ENCODE measurements at regions not wholly inside any gene's neighbourhood (a gene's known extent, or its start where the extent isn't known, plus 50 kb on each side); places are given as distances from the start of the nearest gene placed in this dataset.

- H3K4me1 ChIP-seq (ENCODE audit: control insufficient read depth in 5 of 5, insufficient read depth in 5 of 5, low read length in 5 of 5), result peaks cover 0 to 2% (median 0%) of the 10 kb centered on the region in 5 donors
- no peak for TF ChIP-seq CTCF (IDR thresholded peaks at IDR 0.05; ENCODE audit: control extremely low read depth, extremely low read depth)
- no peak for DNase-seq
- H3K36me3 ChIP-seq (ENCODE audit: control insufficient read depth in 4 of 4, insufficient read depth in 4 of 4, low read length in 4 of 4), result no peaks in the 10 kb centered on the region
- 79 to 97% methylated on average over 3 of the region's 3 CpGs for WGBS, 2 donors
- H3K27me3 ChIP-seq (ENCODE audit: control insufficient read depth in 3 of 3, insufficient read depth in 3 of 3, low read length in 2 of 3), result no peaks in the 10 kb centered on the region
- H3K9me3 ChIP-seq (ENCODE audit: control insufficient read depth in 4 of 4, insufficient read depth in 3 of 4, low read length in 3 of 4), result peaks cover 0 to 4% (median under 1%) of the 10 kb centered on the region in 4 donors
- no peak overlapping the region for H3K9ac ChIP-seq (ENCODE audit: insufficient read depth in 1 of 2, low read length in 2 of 2)
- H3K27ac ChIP-seq (ENCODE audit: low read depth in 1 of 2, low read length in 1 of 2), result no peak overlapping the region
- ATAC-seq (ENCODE audit: insufficient read depth, low FRiP score), result no peak
- no peak overlapping the region for H3K4me3 ChIP-seq
These were observed 100.0 kb upstream of the EOLA2 start for GRCh38 chrX:150038315-150038714.

DNA sequence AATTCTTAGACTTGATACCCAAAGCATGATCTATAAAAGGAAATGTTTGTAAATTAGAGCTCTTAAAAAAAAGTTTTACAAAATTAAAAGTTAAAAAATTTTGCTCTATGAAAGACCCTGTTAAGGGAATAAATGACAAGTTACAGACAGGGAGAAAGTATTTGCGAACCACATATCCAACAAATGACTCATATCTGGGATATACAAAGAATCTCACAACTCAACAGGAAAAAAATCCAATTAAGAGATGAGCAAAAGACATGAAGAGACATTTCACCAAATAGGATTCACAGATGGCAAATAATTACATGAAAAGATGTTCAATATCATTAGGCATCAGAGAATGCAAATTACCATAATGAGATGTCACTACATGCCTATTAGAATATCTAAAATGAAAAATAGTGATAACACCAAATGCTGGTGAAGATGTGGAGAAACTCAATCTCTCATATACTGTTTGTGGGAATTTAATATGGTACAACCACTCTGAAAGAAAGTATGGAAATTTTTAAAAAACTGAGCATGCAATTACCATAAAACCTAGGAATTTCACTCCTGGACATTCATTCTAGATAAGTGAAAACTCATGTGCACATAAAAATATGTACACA is 100.8 kb upstream of the EOLA2 start:
- DNase-seq (no peak), ATAC-seq (ENCODE audit: insufficient read depth, low FRiP score) (no peak)
- WGBS, 2 donors, result 69 to 91% methylated on average over 1 of the region's 1 CpG
- Histone ChIP-seq H3K9ac (ENCODE audit: insufficient read depth in 1 of 2, low read length in 2 of 2) (no peak overlapping the region), H3K27me3 (ENCODE audit: control insufficient read depth in 3 of 3, insufficient read depth in 3 of 3, low read length in 2 of 3) (no peaks in the 10 kb centered on the region), H3K4me3 (no peak overlapping the region), H3K9me3 (ENCODE audit: control insufficient read depth in 4 of 4, insufficient read depth in 3 of 4, low read length in 3 of 4) (peaks cover 0 to 4% (median under 1%) of the 10 kb centered on the region in 4 donors), H3K36me3 (ENCODE audit: control insufficient read depth in 4 of 4, insufficient read depth in 4 of 4, low read length in 4 of 4) (no peaks in the 10 kb centered on the region), H3K4me1 (ENCODE audit: control insufficient read depth in 5 of 5, insufficient read depth in 5 of 5, low read length in 5 of 5) (peaks cover 0 to 2% (median 0%) of the 10 kb centered on the region in 5 donors), H3K27ac (ENCODE audit: low read depth in 1 of 2, low read length in 1 of 2) (no peak overlapping the region)
- TF ChIP-seq CTCF (IDR thresholded peaks at IDR 0.05; ENCODE audit: control extremely low read depth, extremely low read depth), result no peak

DNA sequence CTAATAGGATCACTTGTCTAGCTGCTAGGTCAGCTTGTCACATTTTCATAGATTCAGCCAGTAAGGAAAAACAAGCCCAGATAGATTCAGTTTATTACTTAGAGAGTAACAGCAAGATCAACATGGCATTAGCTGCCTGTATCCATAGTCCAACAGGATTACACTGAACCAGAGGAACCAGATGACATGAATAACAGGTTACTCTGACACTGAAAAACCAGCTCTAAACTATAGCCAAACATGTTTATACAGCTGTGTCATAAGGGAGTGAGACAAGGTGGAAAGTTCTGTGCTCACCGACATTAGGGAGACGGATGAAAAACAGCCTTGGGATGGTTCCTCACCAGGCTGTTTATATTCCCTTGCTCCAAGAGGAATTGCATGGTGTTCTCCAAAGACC is 102.9 kb upstream of the EOLA2 start:
- Histone ChIP-seq H3K27ac (ENCODE audit: low read depth in 1 of 2, low read length in 1 of 2) (no peak overlapping the region), H3K4me1 (ENCODE audit: control insufficient read depth in 5 of 5, insufficient read depth in 5 of 5, low read length in 5 of 5) (peaks cover 0 to 2% (median 0%) of the 10 kb centered on the region in 5 donors)
- DNase-seq, result no peak

More for the DNA sequence above, 102.9 kb upstream of the EOLA2 start:
- WGBS, 2 donors, result 88 to 95% methylated on average over 2 of the region's 2 CpGs
- H3K9me3 ChIP-seq (ENCODE audit: control insufficient read depth in 4 of 4, insufficient read depth in 3 of 4, low read length in 3 of 4), result peaks cover 0 to 6% (median under 1%) of the 10 kb centered on the region in 4 donors
- ATAC-seq (ENCODE audit: insufficient read depth, low FRiP score), result no peak
- no peak overlapping the region for H3K9ac ChIP-seq (ENCODE audit: insufficient read depth in 1 of 2, low read length in 2 of 2)
- no peaks in the 10 kb centered on the region for H3K36me3 ChIP-seq (ENCODE audit: control insufficient read depth in 4 of 4, insufficient read depth in 4 of 4, low read length in 4 of 4)
- no peaks in the 10 kb centered on the region for H3K27me3 ChIP-seq (ENCODE audit: control insufficient read depth in 3 of 3, insufficient read depth in 3 of 3, low read length in 2 of 3)
- no peak overlapping the region for H3K4me3 ChIP-seq
- no peak for TF ChIP-seq CTCF (IDR thresholded peaks at IDR 0.05; ENCODE audit: control extremely low read depth, extremely low read depth)
